ENCODE measurements at regions not wholly inside any gene's neighbourhood (a gene's known extent, or its start where the extent isn't known, plus 50 kb on each side); places are given as distances from the start of the nearest gene placed in this dataset.

DNA sequence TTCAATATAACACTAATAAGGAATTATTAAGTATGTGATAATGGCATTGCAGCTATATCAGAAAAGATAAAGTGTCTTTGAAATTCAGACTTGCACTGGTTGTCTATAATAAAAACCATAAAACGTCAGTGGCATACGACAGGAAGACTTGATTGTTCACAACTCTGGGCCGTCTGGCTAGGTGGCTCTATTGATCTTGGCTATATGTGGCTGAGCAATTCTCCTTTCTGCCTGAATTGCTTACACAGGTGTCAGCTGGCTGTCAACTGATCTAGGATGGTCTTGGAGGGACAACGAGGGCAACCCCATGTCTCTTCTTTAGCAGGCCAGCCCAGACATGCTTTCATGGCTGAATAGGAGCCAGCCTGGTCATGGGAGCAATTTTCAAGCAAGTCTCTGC is 359.1 kb downstream of the QKI start:
- TF ChIP-seq, protein P1, sequence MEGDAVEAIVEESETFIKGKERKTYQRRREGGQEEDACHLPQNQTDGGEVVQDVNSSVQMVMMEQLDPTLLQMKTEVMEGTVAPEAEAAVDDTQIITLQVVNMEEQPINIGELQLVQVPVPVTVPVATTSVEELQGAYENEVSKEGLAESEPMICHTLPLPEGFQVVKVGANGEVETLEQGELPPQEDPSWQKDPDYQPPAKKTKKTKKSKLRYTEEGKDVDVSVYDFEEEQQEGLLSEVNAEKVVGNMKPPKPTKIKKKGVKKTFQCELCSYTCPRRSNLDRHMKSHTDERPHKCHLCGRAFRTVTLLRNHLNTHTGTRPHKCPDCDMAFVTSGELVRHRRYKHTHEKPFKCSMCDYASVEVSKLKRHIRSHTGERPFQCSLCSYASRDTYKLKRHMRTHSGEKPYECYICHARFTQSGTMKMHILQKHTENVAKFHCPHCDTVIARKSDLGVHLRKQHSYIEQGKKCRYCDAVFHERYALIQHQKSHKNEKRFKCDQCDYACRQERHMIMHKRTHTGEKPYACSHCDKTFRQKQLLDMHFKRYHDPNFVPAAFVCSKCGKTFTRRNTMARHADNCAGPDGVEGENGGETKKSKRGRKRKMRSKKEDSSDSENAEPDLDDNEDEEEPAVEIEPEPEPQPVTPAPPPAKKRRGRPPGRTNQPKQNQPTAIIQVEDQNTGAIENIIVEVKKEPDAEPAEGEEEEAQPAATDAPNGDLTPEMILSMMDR (IDR thresholded peaks at IDR 0.05), result no peak
- TF ChIP-seq POLR2A (IDR thresholded peaks at IDR 0.05) (no peak), EP300 (IDR thresholded peaks at IDR 0.05; ENCODE audit: low read depth) (no peak)
